Erythroblast (primary cell): ENCODE measurements at regions not wholly inside any gene's neighbourhood (a gene's known extent, or its start where the extent isn't known, plus 50 kb on each side); places are given as distances from the start of the nearest gene placed in this dataset.

ENCODE experiments used
- GATA1 ChIP-seq: IDR thresholded peaks from 2 replicates; pipeline ENCODE4 v1.6.1; 2011; ENCODE audit warnings: low read depth, mild to moderate bottlenecking, control low read depth, low read length, moderate library complexity
- POLR2A ChIP-seq: IDR thresholded peaks from 2 replicates; pipeline ENCODE4 v1.6.1; 2011; ENCODE audit warnings: mild to moderate bottlenecking, low read length

DNA sequence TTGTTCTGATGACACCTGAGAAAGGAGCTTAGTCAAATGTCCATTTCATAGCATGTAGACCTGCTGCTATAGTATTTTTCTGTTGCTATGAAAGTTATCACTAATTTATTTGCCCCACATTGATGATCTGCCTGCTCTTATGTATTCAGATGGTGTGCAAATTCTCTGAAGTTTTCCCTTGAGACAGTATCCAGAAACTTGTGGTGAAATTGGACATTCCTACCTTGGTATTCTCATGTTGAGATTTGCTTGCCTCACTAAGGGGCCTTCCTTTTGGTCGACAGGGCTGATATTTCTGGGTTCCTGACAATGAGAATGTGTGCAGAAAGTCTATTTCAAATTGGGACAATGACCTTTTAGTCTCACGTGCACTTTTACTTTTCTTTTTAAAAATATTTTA is 253.2 kb upstream of the FZD8 start:
- no peak for TF ChIP-seq POLR2A
- no peak for TF ChIP-seq GATA1
